Trophoblast cell (in vitro differentiated cells and primary cell): ENCODE measurements at regions not wholly inside any gene's neighbourhood (a gene's known extent, or its start where the extent isn't known, plus 50 kb on each side); places are given as distances from the start of the nearest gene placed in this dataset.

Experiments
- DNase-seq, 2 donors: peaks; one replicate each; pipeline ENCODE4 v3.0.0-alpha.2; 2016
- H2AFZ ChIP-seq: 2 replicates; pipeline ENCODE4 v1.6.1; 2013; ENCODE audit warnings: low read length, moderate library complexity, mild to moderate bottlenecking; ENCODE audit not compliant: insufficient read depth, poor library complexity
- H2AK5ac ChIP-seq: 2 replicates; pipeline ENCODE4 v1.6.1; 2013; ENCODE audit warnings: mild to moderate bottlenecking, low read length
- H2BK120ac ChIP-seq: 2 replicates; pipeline ENCODE4 v1.6.1; 2013; ENCODE audit warnings: low read length, mild to moderate bottlenecking, moderate library complexity; ENCODE audit not compliant: insufficient read depth, poor library complexity
- H2BK12ac ChIP-seq: 2 replicates; pipeline ENCODE4 v1.6.1; 2013; ENCODE audit warnings: mild to moderate bottlenecking, low read length, moderate library complexity
- H2BK5ac ChIP-seq: 2 replicates; pipeline ENCODE4 v1.6.1; 2013; ENCODE audit warnings: low read length, low read depth, moderate library complexity, mild to moderate bottlenecking; ENCODE audit not compliant: poor library complexity
- H3K14ac ChIP-seq: 2 replicates; pipeline ENCODE4 v1.6.1; 2013; ENCODE audit warnings: mild to moderate bottlenecking, low read length
- H3K18ac ChIP-seq: 2 replicates; pipeline ENCODE4 v1.6.1; 2013; ENCODE audit warnings: mild to moderate bottlenecking, low read length
- H3K23ac ChIP-seq: 2 replicates; pipeline ENCODE4 v1.6.1; 2013; ENCODE audit warnings: low read length
- H3K27ac ChIP-seq: 2 replicates; pipeline ENCODE4 v1.5.1; 2013; ENCODE audit warnings: low read depth, mild to moderate bottlenecking, inconsistent platforms, low read length, moderate library complexity
- H3K27me3 ChIP-seq: 2 replicates; pipeline ENCODE4 v1.6.1; 2013; ENCODE audit warnings: inconsistent platforms, mild to moderate bottlenecking, low read length, moderate library complexity; ENCODE audit not compliant: insufficient read depth
- H3K36me3 ChIP-seq, 2 experiments: 1 replicate in 1 of 2; 2 replicates in 1 of 2; pipeline ENCODE4 v1.6.1; 2013; ENCODE audit warnings: low read length in 2 of 2, mild to moderate bottlenecking in 2 of 2, moderate library complexity in 1 of 2; ENCODE audit not compliant: insufficient read depth in 2 of 2, control insufficient read depth in 1 of 2
- H3K4ac ChIP-seq: 2 replicates; pipeline ENCODE4 v1.6.1; 2013; ENCODE audit warnings: low read depth, mild to moderate bottlenecking, low read length, moderate library complexity
- H3K4me1 ChIP-seq, 2 experiments: 1 replicate in 1 of 2; 2 replicates in 1 of 2; pipeline ENCODE4 v1.6.1; 2013; ENCODE audit warnings: low read length in 2 of 2, mild to moderate bottlenecking in 2 of 2, moderate library complexity in 1 of 2; ENCODE audit not compliant: insufficient read depth in 2 of 2, control insufficient read depth in 1 of 2
- H3K4me2 ChIP-seq: 2 replicates; pipeline ENCODE4 v1.6.1; 2013; ENCODE audit warnings: inconsistent platforms, mild to moderate bottlenecking, low read length, moderate library complexity
- H3K4me3 ChIP-seq: 2 replicates; pipeline ENCODE4 v1.5.1; 2013; ENCODE audit warnings: mild to moderate bottlenecking, low read depth, low read length, inconsistent platforms
- H3K79me1 ChIP-seq: one replicate; pipeline ENCODE4 v1.6.1; 2013; ENCODE audit warnings: low read length
- H3K79me2 ChIP-seq: 2 replicates; pipeline ENCODE4 v1.6.1; 2013; ENCODE audit warnings: low read length, mild to moderate bottlenecking; ENCODE audit not compliant: control insufficient read depth, insufficient read depth, poor library complexity
- H3K9ac ChIP-seq: 2 replicates; pipeline ENCODE4 v1.6.1; 2013; ENCODE audit warnings: mild to moderate bottlenecking, low read length
- H3K9me3 ChIP-seq: 2 replicates; pipeline ENCODE4 v1.6.1; 2013; ENCODE audit warnings: low read depth, mild to moderate bottlenecking, control low read depth, inconsistent platforms, low read length; ENCODE audit not compliant: insufficient read depth
- H4K12ac ChIP-seq: 2 replicates; pipeline ENCODE4 v1.6.1; 2013; ENCODE audit warnings: low read depth, mild to moderate bottlenecking, low read length, moderate library complexity
- H4K8ac ChIP-seq: 2 replicates; pipeline ENCODE4 v1.6.1; 2013; ENCODE audit warnings: low read depth, mild to moderate bottlenecking, low read length, moderate library complexity
- H4K91ac ChIP-seq: one replicate; pipeline ENCODE4 v1.6.1; 2013; ENCODE audit warnings: low read depth, mild to moderate bottlenecking, low read length, moderate library complexity
- WGBS: extraction: QIAGEN DNeasy Blood & Tissue Kit; methylation state at CpG from one replicate; pipeline ENCODE4 v1.1.7; 2013; ENCODE audit warnings: missing lambda C conversion rate; ENCODE audit not compliant: insufficient read length, insufficient coverage; ENCODE audit errors: extremely low coverage; 5-methylcytosine and 5-hydroxymethylcytosine counted together

GRCh38 chr7:118003476-118003875, 130.2 kb upstream of the CTTNBP2 start:
- H4K91ac ChIP-seq, result no peak overlapping the region
- H3K4me1 ChIP-seq, result peaks cover 10 to 30% of the 10 kb centered on the region in 2 experiments
- no peak overlapping the region for H2AK5ac ChIP-seq
- H2BK120ac ChIP-seq, result no peak overlapping the region
- no peak overlapping the region for H4K12ac ChIP-seq
- H3K79me2 ChIP-seq, result no peaks in the 10 kb centered on the region
- peak overlapping the region; percentile 92 for H3K27ac ChIP-seq
- no peak for DNase-seq
- H3K14ac ChIP-seq, result no peak overlapping the region
- no peak overlapping the region for H3K4ac ChIP-seq
- no peak overlapping the region for H2BK12ac ChIP-seq
- H4K8ac ChIP-seq, result no peak overlapping the region
- H3K79me1 ChIP-seq, result peaks cover 23% of the 10 kb centered on the region
- no CpG with 5 or more reads among the region's 1 CpG for WGBS
- no peak overlapping the region for H3K23ac ChIP-seq
- H3K36me3 ChIP-seq, result no peaks in the 10 kb centered on the region
- H3K9ac ChIP-seq, result no peak overlapping the region
- H3K18ac ChIP-seq, result no peak overlapping the region
- H2AFZ ChIP-seq, result no peak overlapping the region
- no peaks in the 10 kb centered on the region for H3K9me3 ChIP-seq
- peak overlapping the region; percentile 5 for H2BK5ac ChIP-seq
- H3K4me2 ChIP-seq, result peak overlapping the region; percentile 24
- H3K27me3 ChIP-seq, result no peaks in the 10 kb centered on the region
- no peak overlapping the region for H3K4me3 ChIP-seq

- Histone ChIP-seq H3K4me1 (peaks cover 8 to 28% of the 10 kb centered on the region in 2 experiments), H3K23ac (no peak overlapping the region), H4K91ac (peak overlapping the region; percentile 43), H3K27ac (no peak overlapping the region), H3K27me3 (no peaks in the 10 kb centered on the region), H4K12ac (no peak overlapping the region), H3K9me3 (no peaks in the 10 kb centered on the region), H3K9ac (no peak overlapping the region), H3K4me2 (no peak overlapping the region), H3K18ac (no peak overlapping the region), H2BK12ac (peak overlapping the region; percentile 70), H4K8ac (no peak overlapping the region), H3K4ac (no peak overlapping the region), H3K4me3 (no peak overlapping the region), H3K14ac (no peak overlapping the region), H2AFZ (no peak overlapping the region), H3K79me1 (peaks cover 21% of the 10 kb centered on the region), H3K79me2 (no peaks in the 10 kb centered on the region), H3K36me3 (no peaks in the 10 kb centered on the region), H2BK120ac (peak overlapping the region; percentile 52), H2BK5ac (peak overlapping the region; percentile 23), H2AK5ac (no peak overlapping the region)
- DNase-seq, result no peak
- no CpG with 5 or more reads among the region's 4 CpGs for WGBS
Measured at GRCh38 chr7:118005026-118005425, 131.8 kb upstream of the CTTNBP2 start.

GRCh38 chr7:118006979-118007378, 133.7 kb upstream of the CTTNBP2 start:
- no peak overlapping the region for H2AFZ ChIP-seq
- H2AK5ac ChIP-seq, result no peak overlapping the region
- H2BK120ac ChIP-seq, result peak overlapping the region; percentile 59
- H3K79me2 ChIP-seq, result no peaks in the 10 kb centered on the region
- H3K9ac ChIP-seq, result no peak overlapping the region
- H4K91ac ChIP-seq, result no peak overlapping the region
- peak overlapping the region; percentile 6 for H3K27ac ChIP-seq
- no CpG with 5 or more reads among the region's 5 CpGs for WGBS
- H3K4ac ChIP-seq, result no peak overlapping the region
- no peak overlapping the region for H3K14ac ChIP-seq
- H3K18ac ChIP-seq, result no peak overlapping the region
- peaks cover 16% of the 10 kb centered on the region for H3K79me1 ChIP-seq
- H3K4me1 ChIP-seq, result peaks cover 5 to 22% of the 10 kb centered on the region in 2 experiments
- H4K12ac ChIP-seq, result no peak overlapping the region
- no peak overlapping the region for H4K8ac ChIP-seq
- no peaks in the 10 kb centered on the region for H3K9me3 ChIP-seq
- H3K23ac ChIP-seq, result no peak overlapping the region
- H3K27me3 ChIP-seq, result no peaks in the 10 kb centered on the region
- no peak for DNase-seq
- H3K36me3 ChIP-seq, result no peaks in the 10 kb centered on the region
- H3K4me3 ChIP-seq, result no peak overlapping the region
- peak overlapping the region; percentile 2 for H3K4me2 ChIP-seq
- H2BK12ac ChIP-seq, result peak overlapping the region; percentile 79
- H2BK5ac ChIP-seq, result no peak overlapping the region

GRCh38 chr7:118009419-118009818, 136.2 kb upstream of the CTTNBP2 start:
- H3K27ac ChIP-seq, result no peak overlapping the region
- no peak overlapping the region for H4K8ac ChIP-seq
- no peak overlapping the region for H2BK12ac ChIP-seq
- no peak overlapping the region for H2AK5ac ChIP-seq
- H3K27me3 ChIP-seq, result no peaks in the 10 kb centered on the region
- H3K18ac ChIP-seq, result no peak overlapping the region
- no peak for DNase-seq
- H2BK5ac ChIP-seq, result no peak overlapping the region
- H3K14ac ChIP-seq, result no peak overlapping the region
- H2AFZ ChIP-seq, result no peak overlapping the region
- no peak overlapping the region for H2BK120ac ChIP-seq
- H3K9me3 ChIP-seq, result no peaks in the 10 kb centered on the region
- H3K36me3 ChIP-seq, result no peaks in the 10 kb centered on the region
- H3K23ac ChIP-seq, result no peak overlapping the region
- no peak overlapping the region for H3K4me3 ChIP-seq
- no peak overlapping the region for H3K4me2 ChIP-seq
- H4K91ac ChIP-seq, result no peak overlapping the region
- no CpG with 5 or more reads among the region's 2 CpGs for WGBS
- H3K9ac ChIP-seq, result no peak overlapping the region
- H3K4ac ChIP-seq, result no peak overlapping the region
- H3K79me2 ChIP-seq, result no peaks in the 10 kb centered on the region
- peaks cover 5 to 13% of the 10 kb centered on the region in 2 experiments for H3K4me1 ChIP-seq
- peaks cover 9% of the 10 kb centered on the region for H3K79me1 ChIP-seq
- H4K12ac ChIP-seq, result no peak overlapping the region
